Erythroblast (primary cell): ENCODE measurements at regions not wholly inside any gene's neighbourhood (a gene's known extent, or its start where the extent isn't known, plus 50 kb on each side); places are given as distances from the start of the nearest gene placed in this dataset.

ENCODE experiments used
- GATA1 ChIP-seq: IDR thresholded peaks from 2 replicates; pipeline ENCODE4 v1.6.1; 2011; ENCODE audit warnings: low read depth, mild to moderate bottlenecking, control low read depth, low read length, moderate library complexity
- POLR2A ChIP-seq: IDR thresholded peaks from 2 replicates; pipeline ENCODE4 v1.6.1; 2011; ENCODE audit warnings: mild to moderate bottlenecking, low read length

- TF ChIP-seq POLR2A (no peak), GATA1 (no peak)
Measured at GRCh38 chr1:230569201-230569600, 73.1 kb upstream of the COG2 start.
